Thyroid gland (tissue), 4 donors: ENCODE measurements at regions not wholly inside any gene's neighbourhood (a gene's known extent, or its start where the extent isn't known, plus 50 kb on each side); places are given as distances from the start of the nearest gene placed in this dataset.
A peak's percentile ranks its signal among the peaks of the same experiment; 100 is the strongest.

Experiments used
- DNase-seq, 2 donors: peaks; one replicate each; pipeline ENCODE4 v3.0.0-alpha.2; 2019
- H3K27ac ChIP-seq, 3 donors: fragments of 200-600 bp; sonication (generic); 1 replicate in 2 of 3; 2 replicates in 1 of 3; pipeline ENCODE4 v1.5.1; 2016 to 2019; ENCODE audit warnings: mild to moderate bottlenecking in 1 of 3, moderate library complexity in 1 of 3
- H3K27me3 ChIP-seq: fragments of 200-600 bp; sonication (generic); one replicate; pipeline ENCODE4 v1.5.1; 2019
- H3K36me3 ChIP-seq, 2 donors: fragments of 200-600 bp; sonication (generic); one replicate each; pipeline ENCODE4 v1.5.1; 2016 to 2019
- H3K4me1 ChIP-seq, 2 donors: fragments of 200-600 bp; sonication (generic); one replicate each; pipeline ENCODE4 v1.5.1; 2017 to 2019
- H3K4me3 ChIP-seq, 3 donors: fragments of 200-600 bp; sonication (generic); replicated peaks in 1 of 3; 1 replicate in 2 of 3; 2 replicates in 1 of 3; pipeline ENCODE4 v1.5.1; 2016; ENCODE audit warnings: mild to moderate bottlenecking in 1 of 3
- H3K9me3 ChIP-seq: fragments of 200-600 bp; sonication (generic); one replicate; pipeline ENCODE4 v1.5.1; 2017
- POLR2A ChIP-seq, 2 donors: fragments of 450-650 bp; IDR thresholded peaks; one replicate each; pipeline ENCODE4 v1.6.1; 2017; ENCODE audit warnings: antibody characterized with exemption in 2 of 2, mild to moderate bottlenecking in 2 of 2, moderate library complexity in 1 of 2
- WGBS, 2 donors: methylation state at CpG; one replicate each; pipeline ENCODE4 v1.1.5; 2017; 5-methylcytosine and 5-hydroxymethylcytosine counted together
- intact Hi-C: fragments of 100-400 bp; cut with DNase I; formaldehyde crosslinking; loops from one replicate; pipeline ENCODE4 v1.15.1; 2023
- TF ChIP-seq, protein P1 (sequence below), 6 experiments: fragments of 200-600 bp in 3 of 6; fragments of 450-650 bp in 3 of 6; sonication (generic) in 3 of 6; IDR thresholded peaks; one replicate each; pipeline ENCODE4 v1.5.1; 2016 to 2019; ENCODE audit warnings: antibody characterized with exemption in 6 of 6, mild to moderate bottlenecking in 2 of 6, inconsistent platforms in 1 of 6, moderate library complexity in 1 of 6

- Histone ChIP-seq H3K4me1 (peaks cover 14 to 20% of the 10 kb centered on the region in 2 donors), H3K27me3 (no peaks in the 10 kb centered on the region), H3K4me3 (no peak overlapping the region), H3K9me3 (no peaks in the 10 kb centered on the region), H3K27ac (peak overlapping the region; percentile 80 to 90 (median 83)), H3K36me3 (no peaks in the 10 kb centered on the region)
- 26 to 35% methylated on average over 6 of the region's 6 CpGs for WGBS, 2 donors
- DNase-seq = peak; percentile 83
- intact Hi-C loops = no loop called here
- TF ChIP-seq, protein P1, sequence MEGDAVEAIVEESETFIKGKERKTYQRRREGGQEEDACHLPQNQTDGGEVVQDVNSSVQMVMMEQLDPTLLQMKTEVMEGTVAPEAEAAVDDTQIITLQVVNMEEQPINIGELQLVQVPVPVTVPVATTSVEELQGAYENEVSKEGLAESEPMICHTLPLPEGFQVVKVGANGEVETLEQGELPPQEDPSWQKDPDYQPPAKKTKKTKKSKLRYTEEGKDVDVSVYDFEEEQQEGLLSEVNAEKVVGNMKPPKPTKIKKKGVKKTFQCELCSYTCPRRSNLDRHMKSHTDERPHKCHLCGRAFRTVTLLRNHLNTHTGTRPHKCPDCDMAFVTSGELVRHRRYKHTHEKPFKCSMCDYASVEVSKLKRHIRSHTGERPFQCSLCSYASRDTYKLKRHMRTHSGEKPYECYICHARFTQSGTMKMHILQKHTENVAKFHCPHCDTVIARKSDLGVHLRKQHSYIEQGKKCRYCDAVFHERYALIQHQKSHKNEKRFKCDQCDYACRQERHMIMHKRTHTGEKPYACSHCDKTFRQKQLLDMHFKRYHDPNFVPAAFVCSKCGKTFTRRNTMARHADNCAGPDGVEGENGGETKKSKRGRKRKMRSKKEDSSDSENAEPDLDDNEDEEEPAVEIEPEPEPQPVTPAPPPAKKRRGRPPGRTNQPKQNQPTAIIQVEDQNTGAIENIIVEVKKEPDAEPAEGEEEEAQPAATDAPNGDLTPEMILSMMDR (IDR thresholded peaks at IDR 0.05) = no peak
- no peak for TF ChIP-seq POLR2A (IDR thresholded peaks at IDR 0.05)
Observed at GRCh38 chr1:63051886-63052285, 268.0 kb downstream of the ATG4C start.

GRCh38 chr1:63054184-63054583, 268.2 kb upstream of the FOXD3 start:
- no peaks in the 10 kb centered on the region for H3K27me3 ChIP-seq
- 86% methylated on average over 4 of the region's 4 CpGs for WGBS, 2 donors
- peaks cover 14 to 20% of the 10 kb centered on the region in 2 donors for H3K4me1 ChIP-seq
- intact Hi-C loops = no loop called here
- TF ChIP-seq, protein P1 (IDR thresholded peaks at IDR 0.05) = no peak
- no peak for TF ChIP-seq POLR2A (IDR thresholded peaks at IDR 0.05)
- no peaks in the 10 kb centered on the region for H3K36me3 ChIP-seq
- H3K27ac ChIP-seq = no peak overlapping the region
- no peak overlapping the region for H3K4me3 ChIP-seq
- DNase-seq = no peak
- H3K9me3 ChIP-seq = no peaks in the 10 kb centered on the region

- no peak overlapping the region for H3K27ac ChIP-seq
Observed at GRCh38 chr1:63063367-63063766, 259.0 kb upstream of the FOXD3 start.

DNA sequence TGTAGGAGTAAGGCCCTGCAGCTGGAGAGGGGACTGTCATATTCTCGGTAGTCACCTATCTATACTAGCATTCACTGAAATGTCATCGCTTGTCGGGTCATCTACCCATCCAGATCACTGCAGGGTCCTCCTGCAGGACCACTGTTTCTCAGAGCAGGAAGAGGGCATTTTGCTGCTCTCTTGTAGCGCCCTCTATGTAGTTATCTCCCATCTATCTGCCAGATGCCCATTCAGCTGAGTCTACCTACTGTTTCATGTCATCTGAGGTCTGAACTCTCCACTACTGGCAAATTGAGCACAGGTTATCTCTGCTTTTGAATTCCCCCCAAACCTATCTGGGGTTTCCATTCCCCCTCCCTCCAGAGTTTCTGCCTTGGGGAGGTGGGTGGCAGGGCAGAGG, 258.2 kb upstream of the FOXD3 start:
- Histone ChIP-seq H3K27ac (no peak overlapping the region), H3K27me3 (no peaks in the 10 kb centered on the region), H3K9me3 (no peaks in the 10 kb centered on the region), H3K4me1 (no peaks in the 10 kb centered on the region), H3K36me3 (no peaks in the 10 kb centered on the region), H3K4me3 (no peak overlapping the region)
- TF ChIP-seq, protein P1 (IDR thresholded peaks at IDR 0.05) = no peak
- TF ChIP-seq POLR2A (IDR thresholded peaks at IDR 0.05) = no peak
- intact Hi-C loops = no loop called here
- no peak for DNase-seq
- WGBS, 2 donors = 89 to 94% methylated on average over 4 of the region's 4 CpGs

More at GRCh38 chr1:63063367-63063766, 259.0 kb upstream of the FOXD3 start:
- no peaks in the 10 kb centered on the region for H3K36me3 ChIP-seq
- intact Hi-C loops = no loop called here
- no peaks in the 10 kb centered on the region for H3K4me1 ChIP-seq
- 65 to 66% methylated on average over 3 of the region's 3 CpGs for WGBS, 2 donors
- no peaks in the 10 kb centered on the region for H3K9me3 ChIP-seq
- no peak for TF ChIP-seq POLR2A (IDR thresholded peaks at IDR 0.05)
- TF ChIP-seq, protein P1 (IDR thresholded peaks at IDR 0.05) = no peak
- H3K27me3 ChIP-seq = no peaks in the 10 kb centered on the region
- no peak for DNase-seq
- H3K4me3 ChIP-seq = no peak overlapping the region

GRCh38 chr1:63068626-63069025, 253.7 kb upstream of the FOXD3 start:
- DNase-seq = no peak
- no peak overlapping the region for H3K4me3 ChIP-seq
- no peaks in the 10 kb centered on the region for H3K4me1 ChIP-seq
- H3K9me3 ChIP-seq = no peaks in the 10 kb centered on the region
- TF ChIP-seq, protein P1 (IDR thresholded peaks at IDR 0.05) = no peak
- TF ChIP-seq POLR2A (IDR thresholded peaks at IDR 0.05) = no peak
- intact Hi-C loops = no loop called here
- H3K27ac ChIP-seq = no peak overlapping the region
- WGBS, 2 donors = 89 to 92% methylated on average over 7 of the region's 7 CpGs
- no peaks in the 10 kb centered on the region for H3K27me3 ChIP-seq
- H3K36me3 ChIP-seq = no peaks in the 10 kb centered on the region
